ENCODE measurements at regions not wholly inside any gene's neighbourhood (a gene's known extent, or its start where the extent isn't known, plus 50 kb on each side); places are given as distances from the start of the nearest gene placed in this dataset.

DNA sequence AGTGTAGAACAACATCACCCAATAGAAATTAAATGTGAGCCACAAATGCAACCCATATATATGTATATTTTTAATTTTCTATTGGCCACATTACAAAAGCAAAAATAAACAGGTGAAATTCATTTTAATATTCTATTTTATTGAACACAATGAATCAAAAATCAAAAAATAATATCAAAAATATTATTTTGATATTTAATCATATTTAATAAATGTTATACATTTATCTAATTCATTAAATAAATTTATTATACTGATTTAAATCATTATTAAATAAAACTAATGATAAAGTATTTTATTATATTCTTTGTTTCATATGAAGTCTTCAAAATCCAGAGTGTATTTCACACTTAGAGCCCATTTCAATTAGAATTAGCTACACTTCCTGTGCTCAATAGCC is 98.4 kb upstream of the MANEA start:
- TF ChIP-seq, protein P1, sequence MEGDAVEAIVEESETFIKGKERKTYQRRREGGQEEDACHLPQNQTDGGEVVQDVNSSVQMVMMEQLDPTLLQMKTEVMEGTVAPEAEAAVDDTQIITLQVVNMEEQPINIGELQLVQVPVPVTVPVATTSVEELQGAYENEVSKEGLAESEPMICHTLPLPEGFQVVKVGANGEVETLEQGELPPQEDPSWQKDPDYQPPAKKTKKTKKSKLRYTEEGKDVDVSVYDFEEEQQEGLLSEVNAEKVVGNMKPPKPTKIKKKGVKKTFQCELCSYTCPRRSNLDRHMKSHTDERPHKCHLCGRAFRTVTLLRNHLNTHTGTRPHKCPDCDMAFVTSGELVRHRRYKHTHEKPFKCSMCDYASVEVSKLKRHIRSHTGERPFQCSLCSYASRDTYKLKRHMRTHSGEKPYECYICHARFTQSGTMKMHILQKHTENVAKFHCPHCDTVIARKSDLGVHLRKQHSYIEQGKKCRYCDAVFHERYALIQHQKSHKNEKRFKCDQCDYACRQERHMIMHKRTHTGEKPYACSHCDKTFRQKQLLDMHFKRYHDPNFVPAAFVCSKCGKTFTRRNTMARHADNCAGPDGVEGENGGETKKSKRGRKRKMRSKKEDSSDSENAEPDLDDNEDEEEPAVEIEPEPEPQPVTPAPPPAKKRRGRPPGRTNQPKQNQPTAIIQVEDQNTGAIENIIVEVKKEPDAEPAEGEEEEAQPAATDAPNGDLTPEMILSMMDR (IDR thresholded peaks at IDR 0.05), result no peak
- TF ChIP-seq POLR2AphosphoS5 (IDR thresholded peaks at IDR 0.05), result no peak
- TF ChIP-seq POLR2A (IDR thresholded peaks at IDR 0.05), result no peak

All from prostate gland (tissue), 2 donors.